HCT116 (cell line): ENCODE measurements at regions not wholly inside any gene's neighbourhood (a gene's known extent, or its start where the extent isn't known, plus 50 kb on each side); places are given as distances from the start of the nearest gene placed in this dataset.

Experiments used
- ATAC-seq: fragments of 200-7000 bp; cut with Tn5 transposase; 2 replicates; pipeline ENCODE4 v1.9.1; 2020; ENCODE audit warnings: mild to moderate bottlenecking, moderate library complexity
- BruUV-seq: library from RNA; stranded (reverse); fragments of 400-500 nt; replicated peaks from 2 replicates; lab custom pipeline; 2021; lab: Mats Ljungman, UMichigan
- CTCF ChIA-PET: fragments of 300-600 bp; sonication (Branson Sonifier 250); formaldehyde crosslinking; loops from one replicate; lab custom pipeline; 2021; ENCODE audit warnings: antibody characterized with exemption; lab: Charles Lee
- POLR2A ChIA-PET: fragments of 300-600, 350-600 bp; sonication (Branson Sonifier 250); formaldehyde crosslinking; loops from one replicate; lab custom pipeline; 2021; ENCODE audit warnings: antibody characterized with exemption; lab: Charles Lee
- RAD21 ChIA-PET, 2 experiments: fragments of 300-600 bp; sonication (Branson Sonifier 250); formaldehyde crosslinking; loops; one replicate each; lab custom pipeline; 2023; ENCODE audit warnings: low total read pairs in 2 of 2; ENCODE audit not compliant: uncharacterized antibody in 2 of 2, unreplicated experiment in 2 of 2, low non-redundant PET in 1 of 2; lab: Charles Lee
- DNase-seq: peaks from one replicate; pipeline ENCODE4 v3.0.0-alpha.2; 2010; ENCODE audit warnings: low read depth, low spot score
- H2AFZ ChIP-seq: fragments of 200-600 bp; shearing (Covaris generic), sonication (generic); 2 replicates; pipeline ENCODE4 v1.6.1; 2017; ENCODE audit warnings: low read depth, mixed run types, mixed read lengths, antibody characterized with exemption, low read length; ENCODE audit not compliant: poor library complexity, severe bottlenecking
- H3K27ac ChIP-seq: 2 replicates; pipeline ENCODE4 v1.5.1; 2012; ENCODE audit warnings: low read depth, low read length
- H3K27me3 ChIP-seq: fragments of 200-600 bp; sonication (generic); 2 replicates; pipeline ENCODE4 v1.6.1; 2016; ENCODE audit warnings: mixed run types, low read length, mixed read lengths; ENCODE audit not compliant: insufficient read depth
- H3K36me3 ChIP-seq, 2 experiments: fragments of 200-500 bp in 1 of 2; fragments of 200-600 bp in 1 of 2; sonication (Bioruptor generic) in 1 of 2; sonication (generic) in 1 of 2; 2 replicates each; pipeline versions ENCODE4 v1.5.1 to v1.6.1; 2014 to 2016; ENCODE audit warnings: low read length in 2 of 2, inconsistent platforms in 1 of 2, mixed read lengths in 1 of 2, mixed run types in 1 of 2; ENCODE audit not compliant: insufficient read depth in 2 of 2, control insufficient read depth in 1 of 2
- H3K4me1 ChIP-seq, 2 experiments: fragments of 200-600 bp in 1 of 2; sonication (generic) in 1 of 2; 2 replicates each; pipeline versions ENCODE4 v1.5.1 to v1.6.1; 2012 to 2017; ENCODE audit warnings: low read length in 2 of 2, inconsistent platforms in 1 of 2, mild to moderate bottlenecking in 1 of 2, mixed read lengths in 1 of 2, mixed run types in 1 of 2, moderate library complexity in 1 of 2; ENCODE audit not compliant: insufficient read depth in 2 of 2, control insufficient read depth in 1 of 2
- H3K4me2 ChIP-seq: fragments of 200-600 bp; sonication (generic); 2 replicates; pipeline ENCODE4 v1.6.1; 2017; ENCODE audit warnings: mixed run types, low read length, mixed read lengths
- H3K4me3 ChIP-seq, 2 experiments: fragments of 200-600 bp in 1 of 2; sonication (generic) in 1 of 2; replicated peaks in 1 of 2; 2 replicates each; pipeline ENCODE4 v1.5.1; 2011 to 2016; ENCODE audit warnings: low read length in 2 of 2, control low read depth in 1 of 2, low read depth in 1 of 2, mild to moderate bottlenecking in 1 of 2, mixed read lengths in 1 of 2, mixed run types in 1 of 2
- H3K79me2 ChIP-seq: fragments of 200-600 bp; sonication (generic); 2 replicates; pipeline ENCODE4 v1.6.1; 2017; ENCODE audit warnings: mild to moderate bottlenecking, mixed run types, low read length, moderate library complexity, mixed read lengths; ENCODE audit not compliant: insufficient read depth
- H3K9ac ChIP-seq: fragments of 200-600 bp; sonication (generic); 2 replicates; pipeline ENCODE4 v1.6.1; 2016; ENCODE audit warnings: low read length, mixed read lengths
- H3K9me2 ChIP-seq: fragments of 200-600 bp; sonication (generic), shearing (Covaris generic); 2 replicates; pipeline ENCODE4 v1.6.1; 2017; ENCODE audit warnings: mixed run types, mild to moderate bottlenecking, moderate library complexity; ENCODE audit not compliant: insufficient read depth
- H3K9me3 ChIP-seq, 2 experiments: fragments of 200-500 bp in 1 of 2; fragments of 200-600 bp in 1 of 2; sonication (Bioruptor generic) in 1 of 2; sonication (generic) in 1 of 2; 2 replicates each; pipeline ENCODE4 v1.6.1; 2014 to 2017; ENCODE audit warnings: low read length in 2 of 2, mixed read lengths in 2 of 2, inconsistent platforms in 1 of 2, low read depth in 1 of 2, mild to moderate bottlenecking in 1 of 2, mixed run types in 1 of 2, moderate library complexity in 1 of 2; ENCODE audit not compliant: control insufficient read depth in 1 of 2, insufficient read depth in 1 of 2
- H4K20me1 ChIP-seq: fragments of 200-600 bp; sonication (generic), shearing (Covaris generic); 2 replicates; pipeline ENCODE4 v1.6.1; 2017; ENCODE audit warnings: mixed run types, mild to moderate bottlenecking, moderate library complexity; ENCODE audit not compliant: insufficient read depth
- EZH2phosphoT487 ChIP-seq: fragments of 200-600 bp; IDR thresholded peaks from 2 replicates; pipeline ENCODE4 v1.6.1; 2018; ENCODE audit warnings: antibody characterized with exemption, borderline replicate concordance
- FOSL1 ChIP-seq: IDR thresholded peaks from 2 replicates; pipeline ENCODE4 v1.6.1; 2012; ENCODE audit warnings: low read depth
- JUND ChIP-seq: IDR thresholded peaks from 2 replicates; pipeline ENCODE4 v1.6.1; 2012
- SP1 ChIP-seq: IDR thresholded peaks from 2 replicates; pipeline ENCODE4 v1.6.1; 2012; ENCODE audit warnings: low read depth
- SRF ChIP-seq: IDR thresholded peaks from 2 replicates; pipeline ENCODE4 v1.6.1; 2012; ENCODE audit warnings: low read depth
- ZFX ChIP-seq: fragments of 450-650 bp; IDR thresholded peaks from 2 replicates; pipeline ENCODE4 v1.6.1; 2017
- ZNF274 ChIP-seq: fragments of 200-500 bp; sonication (Bioruptor generic); IDR thresholded peaks from 2 replicates; pipeline ENCODE4 v1.6.1; 2014; ENCODE audit warnings: mild to moderate bottlenecking, low read depth, low read length, inconsistent platforms
- intact Hi-C: fragments of 100-400 bp; cut with micrococcal nuclease; formaldehyde crosslinking; loops from 2 replicates; pipeline ENCODE4 v1.10.0; 2022

DNA sequence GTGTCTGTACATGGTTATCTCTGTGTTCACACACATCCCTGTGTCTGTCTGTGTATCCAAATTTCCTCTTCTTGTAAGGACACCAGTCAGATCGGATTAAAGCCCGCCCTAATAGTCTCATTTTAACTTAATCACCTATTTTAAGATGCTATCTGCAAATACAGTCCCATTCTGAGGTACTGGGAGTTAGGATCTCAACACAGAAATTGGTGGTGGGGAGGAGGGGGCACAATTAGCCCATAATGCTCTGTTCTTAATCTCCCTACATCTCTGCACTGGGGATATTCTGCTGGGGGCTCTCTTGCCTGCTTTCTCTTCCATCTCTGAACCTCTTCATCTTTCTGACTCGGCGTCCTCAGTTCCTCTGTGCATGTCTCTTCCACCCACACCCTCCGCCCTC is 320.7 kb downstream of the CDC5L start:
- no peaks in the 10 kb centered on the region for H3K36me3 ChIP-seq
- H4K20me1 ChIP-seq = no peaks in the 10 kb centered on the region
- H3K4me2 ChIP-seq = no peak overlapping the region
- CTCF ChIA-PET = no interaction called here
- no peaks in the 10 kb centered on the region for H3K9me3 ChIP-seq
- no TSS peak for BruUV-seq
- no peaks in the 10 kb centered on the region for H3K27me3 ChIP-seq
- no peak overlapping the region for H3K27ac ChIP-seq
- RAD21 ChIA-PET = no interaction called here
- H2AFZ ChIP-seq = no peak overlapping the region
- H3K4me1 ChIP-seq = no peaks in the 10 kb centered on the region
- ATAC-seq (no peak), DNase-seq (no peak)
- H3K4me3 ChIP-seq = no peak overlapping the region
- TF ChIP-seq SP1 = no peak
- intact Hi-C loops = no loop called here
- H3K9ac ChIP-seq = no peak overlapping the region
- no peaks in the 10 kb centered on the region for H3K79me2 ChIP-seq
- POLR2A ChIA-PET = no interaction called here
- no peaks in the 10 kb centered on the region for H3K9me2 ChIP-seq

GRCh38 chr6:44712353-44713111 is 325.0 kb downstream of the CDC5L start:
- TF ChIP-seq SRF (no peak), JUND (no peak), ZNF274 (no peak), ZFX (no peak), EZH2phosphoT487 (no peak), FOSL1 (no peak)
- ChIA-PET POLR2A (no interaction called here), CTCF (no interaction called here), RAD21 (no interaction called here)
- no peak overlapping the region for H2AFZ ChIP-seq
- no peaks in the 10 kb centered on the region for H3K9me2 ChIP-seq
- no peak overlapping the region for H3K4me2 ChIP-seq
- ATAC-seq (no peak), DNase-seq (no peak)
- no peaks in the 10 kb centered on the region for H3K27me3 ChIP-seq
- H3K4me1 ChIP-seq = no peaks in the 10 kb centered on the region
- H4K20me1 ChIP-seq = no peaks in the 10 kb centered on the region
- intact Hi-C loops = no loop called here
- H3K4me3 ChIP-seq = no peak overlapping the region
- H3K9ac ChIP-seq = no peak overlapping the region
- no peaks in the 10 kb centered on the region for H3K79me2 ChIP-seq
- H3K27ac ChIP-seq = no peak overlapping the region
- no peaks in the 10 kb centered on the region for H3K9me3 ChIP-seq
- no TSS peak for BruUV-seq
- H3K36me3 ChIP-seq = no peaks in the 10 kb centered on the region
